ENCODE measurements at regions not wholly inside any gene's neighbourhood (a gene's known extent, or its start where the extent isn't known, plus 50 kb on each side); places are given as distances from the start of the nearest gene placed in this dataset.

DNA sequence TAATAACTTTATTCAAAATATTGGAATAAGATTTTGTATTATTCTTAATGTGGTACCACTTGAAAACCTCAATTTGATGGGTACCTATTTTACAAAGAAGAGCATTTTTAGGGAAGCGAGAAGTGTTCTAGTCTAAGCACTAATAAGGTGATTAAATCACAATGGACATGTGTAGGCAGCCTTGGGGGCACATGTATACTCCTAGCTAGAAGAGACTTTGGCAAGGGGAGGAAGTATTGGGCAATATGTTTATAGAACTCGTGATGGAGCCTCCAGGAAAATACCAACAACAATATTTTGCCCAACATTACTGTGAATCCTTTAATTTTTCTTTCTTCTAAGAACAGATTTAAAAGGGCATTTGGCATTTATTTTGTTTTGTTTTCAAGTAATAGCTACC lies 280.3 kb downstream of the ADAMTS20 start:
- TF ChIP-seq EZH2 (IDR thresholded peaks at IDR 0.05) (no peak), POLR2AphosphoS5 (IDR thresholded peaks at IDR 0.05; ENCODE audit: borderline replicate concordance, low read depth, low read length) (no peak), FOXP2 (optimal IDR thresholded peaks at IDR 0.05; ENCODE audit: control extremely low read depth, extremely low read length, insufficient read depth) (no peak)

Measured in SK-N-MC (cell line).